GM21390 (cell line): ENCODE measurements at regions not wholly inside any gene's neighbourhood (a gene's known extent, or its start where the extent isn't known, plus 50 kb on each side); places are given as distances from the start of the nearest gene placed in this dataset.
"Not testable (repeated sequence)": the region's sequence is repeated elsewhere in the genome, so short reads cannot be mapped to it uniquely, and the experiment has no call there.

Experiments used
- ATAC-seq: cut with Tn5 transposase; IDR thresholded peaks from one replicate; pipeline ENCODE4 v1.9.1; 2021; ENCODE audit not compliant: unreplicated experiment

GRCh38 chr9:71514344-71514975, 253.9 kb downstream of the CEMIP2 start:
- ATAC-seq, result no peak

GRCh38 chr9:71509054-71509453, 259.3 kb downstream of the CEMIP2 start:
- ATAC-seq, result no peak

- not testable (repeated sequence) for ATAC-seq
Observed at GRCh38 chr9:71508141-71508540, 260.2 kb downstream of the CEMIP2 start.

GRCh38 chr9:71506821-71507220, 261.5 kb downstream of the CEMIP2 start:
- no peak for ATAC-seq

- ATAC-seq, result no peak
Observed at GRCh38 chr9:71504636-71505035, 263.7 kb downstream of the CEMIP2 start.

- ATAC-seq, result no peak
Observed at GRCh38 chr9:71498691-71499090, 269.6 kb downstream of the CEMIP2 start.

- ATAC-seq, result no peak
Observed at GRCh38 chr9:71490810-71491209, 277.5 kb downstream of the CEMIP2 start.

GRCh38 chr9:71487061-71487460, 281.3 kb downstream of the CEMIP2 start:
- no peak for ATAC-seq

- no peak for ATAC-seq
Observed at GRCh38 chr9:71485326-71485725, 283.0 kb downstream of the CEMIP2 start.

GRCh38 chr9:71483436-71483835, 284.9 kb downstream of the CEMIP2 start:
- ATAC-seq, result no peak

- ATAC-seq, result no peak
Observed at GRCh38 chr9:71479621-71480020, 288.7 kb downstream of the CEMIP2 start.

GRCh38 chr9:71472400-71472799, 295.9 kb downstream of the CEMIP2 start:
- no peak for ATAC-seq

GRCh38 chr9:71465392-71465791, 302.9 kb downstream of the CEMIP2 start:
- ATAC-seq, result no peak

- ATAC-seq, result no peak
Observed at GRCh38 chr9:71459082-71459481, 309.2 kb downstream of the CEMIP2 start.

- peak; percentile 80 for ATAC-seq
Observed at GRCh38 chr9:71446473-71447411, 321.6 kb downstream of the CEMIP2 start.

- ATAC-seq, result no peak
Observed at GRCh38 chr9:71446106-71446472, 322.2 kb downstream of the CEMIP2 start.

- no peak for ATAC-seq
Observed at GRCh38 chr9:71442937-71443336, 321.5 kb upstream of the TRPM3 start.

- no peak for ATAC-seq
Observed at GRCh38 chr9:71441266-71441665, 319.8 kb upstream of the TRPM3 start.

GRCh38 chr9:71431931-71432330, 310.5 kb upstream of the TRPM3 start:
- no peak for ATAC-seq

- ATAC-seq, result not testable (repeated sequence)
Observed at GRCh38 chr9:71407341-71407740, 285.9 kb upstream of the TRPM3 start.

GRCh38 chr9:71403106-71403505, 281.7 kb upstream of the TRPM3 start:
- no peak for ATAC-seq

GRCh38 chr9:71393005-71393404, 271.6 kb upstream of the TRPM3 start:
- ATAC-seq, result no peak
